Astrocyte of the cerebellum (primary cell): ENCODE measurements at regions not wholly inside any gene's neighbourhood (a gene's known extent, or its start where the extent isn't known, plus 50 kb on each side); places are given as distances from the start of the nearest gene placed in this dataset.

Source experiments
- DNase-seq: peaks from one replicate; pipeline ENCODE4 v3.0.0-alpha.2; 2011; ENCODE audit warnings: low read depth
- H3K4me3 ChIP-seq: 2 replicates; pipeline ENCODE4 v1.5.1; 2011; ENCODE audit warnings: mild to moderate bottlenecking, low read depth, low read length, moderate library complexity
- CTCF ChIP-seq: IDR thresholded peaks from 2 replicates; pipeline ENCODE4 v1.5.1; 2012; ENCODE audit warnings: low read length, low read depth, moderate library complexity, mild to moderate bottlenecking; ENCODE audit errors: missing control alignments
- in situ Hi-C: cut with HindIII; loops from 2 replicates; pipeline ENCODE4 v1.10.0; 2017; ENCODE audit warnings: low sequenced_read_pairs

- TF ChIP-seq CTCF = no peak
- in situ Hi-C loops = no loop called here
- no peak overlapping the region for H3K4me3 ChIP-seq
- no peak for DNase-seq
Measured at GRCh38 chr6:144695858-144696533, 410.9 kb downstream of the UTRN start.

GRCh38 chr6:144696610-144697368 is 411.7 kb downstream of the UTRN start:
- no peak overlapping the region for H3K4me3 ChIP-seq
- TF ChIP-seq CTCF = no peak
- in situ Hi-C loops = no loop called here
- no peak for DNase-seq

- H3K4me3 ChIP-seq = no peak overlapping the region
- no peak for TF ChIP-seq CTCF
- DNase-seq = no peak
- in situ Hi-C loops = no loop called here
Measured at GRCh38 chr6:144697369-144697760, 412.2 kb downstream of the UTRN start.

- in situ Hi-C loops = no loop called here
- no peak for TF ChIP-seq CTCF
- DNase-seq = no peak
- no peak overlapping the region for H3K4me3 ChIP-seq
Measured at GRCh38 chr6:144697801-144698200, 412.7 kb downstream of the UTRN start.

- in situ Hi-C loops = no loop called here
- TF ChIP-seq CTCF = no peak
- no peak for DNase-seq
- no peak overlapping the region for H3K4me3 ChIP-seq
Measured at GRCh38 chr6:144702781-144703180, 417.6 kb downstream of the UTRN start.

GRCh38 chr6:144710207-144710606 is 425.1 kb downstream of the UTRN start:
- in situ Hi-C loops = no loop called here
- TF ChIP-seq CTCF = no peak
- DNase-seq = peak; percentile 63
- H3K4me3 ChIP-seq = no peak overlapping the region
